ENCODE measurements at regions not wholly inside any gene's neighbourhood (a gene's known extent, or its start where the extent isn't known, plus 50 kb on each side); places are given as distances from the start of the nearest gene placed in this dataset.

GRCh38 chr13:54194233-54195024 is 1165.8 kb downstream of the OLFM4 start:
- ATAC-seq (no peak), DNase-seq (no peak)
- H3K9me3 Mint-ChIP-seq, result peaks cover 16 to 30% of the 10 kb centered on the region in 2 donors
- peaks cover 17% of the 10 kb centered on the region for H3K36me3 Mint-ChIP-seq
- Histone ChIP-seq H3K4me1 (ENCODE audit: control insufficient read depth, insufficient read depth, low read length) (no peaks in the 10 kb centered on the region), H3K36me3 (ENCODE audit: control insufficient read depth, insufficient read depth, low read length) (no peaks in the 10 kb centered on the region), H3K27me3 (ENCODE audit: control insufficient read depth, insufficient read depth, low read length) (no peaks in the 10 kb centered on the region), H3K9me3 (ENCODE audit: control insufficient read depth, insufficient read depth, low read length) (peaks cover 3% of the 10 kb centered on the region), H3K27ac (ENCODE audit: low read length) (no peak overlapping the region), H3K4me3 (ENCODE audit: low read length) (no peak overlapping the region)
- H3K27ac Mint-ChIP-seq, result no peak overlapping the region
- intact Hi-C loops (cut with micrococcal nuclease), result no loop called here
- H3K27me3 Mint-ChIP-seq (ENCODE audit: low read depth in 2 of 2), result no peaks in the 10 kb centered on the region
- WGBS (ENCODE audit: insufficient coverage), result 75% methylated on average over 4 of the region's 5 CpGs
- no peaks in the 10 kb centered on the region for H3K4me1 Mint-ChIP-seq
- no peak for TF ChIP-seq CTCF (IDR thresholded peaks at IDR 0.05)
- H3K4me3 Mint-ChIP-seq, result no peak overlapping the region

- Histone ChIP-seq H3K9me3 (ENCODE audit: control insufficient read depth, insufficient read depth, low read length) (no peaks in the 10 kb centered on the region), H3K36me3 (ENCODE audit: control insufficient read depth, insufficient read depth, low read length) (no peaks in the 10 kb centered on the region), H3K27ac (ENCODE audit: low read length) (no peak overlapping the region), H3K27me3 (ENCODE audit: control insufficient read depth, insufficient read depth, low read length) (no peaks in the 10 kb centered on the region), H3K4me3 (ENCODE audit: low read length) (no peak overlapping the region), H3K4me1 (ENCODE audit: control insufficient read depth, insufficient read depth, low read length) (no peaks in the 10 kb centered on the region)
- Mint-ChIP-seq H3K36me3 (peaks cover 6% of the 10 kb centered on the region), H3K4me1 (no peaks in the 10 kb centered on the region), H3K9me3 (peaks cover 13 to 17% of the 10 kb centered on the region in 2 donors), H3K4me3 (no peak overlapping the region), H3K27me3 (ENCODE audit: low read depth in 2 of 2) (no peaks in the 10 kb centered on the region), H3K27ac (no peak overlapping the region)
- ATAC-seq (no peak), DNase-seq (no peak)
- intact Hi-C loops (cut with micrococcal nuclease), result no loop called here
- TF ChIP-seq CTCF (IDR thresholded peaks at IDR 0.05), result no peak
Measured at GRCh38 chr13:54196684-54197083, 1168.1 kb downstream of the OLFM4 start.

- Mint-ChIP-seq H3K36me3 (peaks cover 5% of the 10 kb centered on the region), H3K4me1 (no peaks in the 10 kb centered on the region), H3K27ac (no peak overlapping the region), H3K4me3 (no peak overlapping the region), H3K9me3 (peaks cover 18 to 20% of the 10 kb centered on the region in 2 donors), H3K27me3 (ENCODE audit: low read depth in 2 of 2) (no peaks in the 10 kb centered on the region)
- no peaks in the 10 kb centered on the region for H3K9me3 ChIP-seq (ENCODE audit: control insufficient read depth, insufficient read depth, low read length)
- H3K27ac ChIP-seq (ENCODE audit: low read length), result no peak overlapping the region
- no peak for ATAC-seq
- WGBS (ENCODE audit: insufficient coverage), result 90% methylated on average over 2 of the region's 2 CpGs
- TF ChIP-seq CTCF (IDR thresholded peaks at IDR 0.05), result no peak
- intact Hi-C loops (cut with micrococcal nuclease), result no loop called here
- no peaks in the 10 kb centered on the region for H3K36me3 ChIP-seq (ENCODE audit: control insufficient read depth, insufficient read depth, low read length)
- DNase-seq, result no peak
- H3K4me1 ChIP-seq (ENCODE audit: control insufficient read depth, insufficient read depth, low read length), result no peaks in the 10 kb centered on the region
- no peak overlapping the region for H3K4me3 ChIP-seq (ENCODE audit: low read length)
- no peaks in the 10 kb centered on the region for H3K27me3 ChIP-seq (ENCODE audit: control insufficient read depth, insufficient read depth, low read length)
Measured at GRCh38 chr13:54198911-54199310, 1170.3 kb downstream of the OLFM4 start.

- intact Hi-C loops (cut with micrococcal nuclease), result no loop called here
- Mint-ChIP-seq H3K27me3 (ENCODE audit: low read depth in 2 of 2) (no peaks in the 10 kb centered on the region), H3K4me3 (no peak overlapping the region), H3K4me1 (no peaks in the 10 kb centered on the region), H3K27ac (no peak overlapping the region), H3K36me3 (peaks cover 14% of the 10 kb centered on the region), H3K9me3 (peaks cover 14 to 25% of the 10 kb centered on the region in 2 donors)
- Histone ChIP-seq H3K9me3 (ENCODE audit: control insufficient read depth, insufficient read depth, low read length) (peaks cover 10% of the 10 kb centered on the region), H3K27me3 (ENCODE audit: control insufficient read depth, insufficient read depth, low read length) (no peaks in the 10 kb centered on the region), H3K4me1 (ENCODE audit: control insufficient read depth, insufficient read depth, low read length) (no peaks in the 10 kb centered on the region), H3K36me3 (ENCODE audit: control insufficient read depth, insufficient read depth, low read length) (no peaks in the 10 kb centered on the region), H3K4me3 (ENCODE audit: low read length) (no peak overlapping the region), H3K27ac (ENCODE audit: low read length) (no peak overlapping the region)
- ATAC-seq (no peak), DNase-seq (no peak)
- WGBS (ENCODE audit: insufficient coverage), result no CpG with 5 or more reads among the region's 1 CpG
- no peak for TF ChIP-seq CTCF (IDR thresholded peaks at IDR 0.05)
Measured at GRCh38 chr13:54206626-54207025, 1178.0 kb downstream of the OLFM4 start.
